Globus pallidus (tissue), 1 donor: ENCODE measurements at regions not wholly inside any gene's neighbourhood (a gene's known extent, or its start where the extent isn't known, plus 50 kb on each side); places are given as distances from the start of the nearest gene placed in this dataset.

Source experiments
- DNase-seq: peaks from one replicate; pipeline ENCODE4 v3.0.0-alpha.2; 2015; ENCODE audit warnings: low spot score

GRCh38 chr15:70264014-70264582, 166.4 kb upstream of the TLE3 start:
- DNase-seq: peak; percentile 31

- DNase-seq: peak; percentile 48
Measured at GRCh38 chr15:70262591-70263274, 165.0 kb upstream of the TLE3 start.

- DNase-seq: no peak
Measured at GRCh38 chr15:70262171-70262570, 164.5 kb upstream of the TLE3 start.

- no peak for DNase-seq
Measured at GRCh38 chr15:70261083-70261482, 163.4 kb upstream of the TLE3 start.

- no peak for DNase-seq
Measured at GRCh38 chr15:70260580-70260979, 162.9 kb upstream of the TLE3 start.

GRCh38 chr15:70259640-70260508, 162.2 kb upstream of the TLE3 start:
- DNase-seq: no peak

GRCh38 chr15:70259028-70259424, 161.3 kb upstream of the TLE3 start:
- DNase-seq: peak; percentile 42

- peak; percentile 32 for DNase-seq
Measured at GRCh38 chr15:70258369-70259027, 160.8 kb upstream of the TLE3 start.

GRCh38 chr15:70257573-70258248, 160.0 kb upstream of the TLE3 start:
- DNase-seq: peak; percentile 35

GRCh38 chr15:70257047-70257446, 159.3 kb upstream of the TLE3 start:
- DNase-seq: no peak

GRCh38 chr15:70254311-70254869, 156.7 kb upstream of the TLE3 start:
- DNase-seq: no peak

GRCh38 chr15:70253461-70254156, 155.9 kb upstream of the TLE3 start:
- DNase-seq: no peak

- DNase-seq: no peak
Measured at GRCh38 chr15:70252951-70253320, 155.2 kb upstream of the TLE3 start.

GRCh38 chr15:70252056-70252950, 154.6 kb upstream of the TLE3 start:
- no peak for DNase-seq

GRCh38 chr15:70251246-70251990, 153.7 kb upstream of the TLE3 start:
- no peak for DNase-seq

GRCh38 chr15:70250208-70251201, 152.8 kb upstream of the TLE3 start:
- DNase-seq: no peak

GRCh38 chr15:70249616-70250015, 151.9 kb upstream of the TLE3 start:
- DNase-seq: no peak
